GM21447 (cell line): ENCODE measurements at regions not wholly inside any gene's neighbourhood (a gene's known extent, or its start where the extent isn't known, plus 50 kb on each side); places are given as distances from the start of the nearest gene placed in this dataset.
A peak's percentile ranks its signal among the peaks of the same experiment; 100 is the strongest.

Source experiments
- ATAC-seq: cut with Tn5 transposase; IDR thresholded peaks from one replicate; pipeline ENCODE4 v1.9.1; 2021; ENCODE audit not compliant: unreplicated experiment

DNA sequence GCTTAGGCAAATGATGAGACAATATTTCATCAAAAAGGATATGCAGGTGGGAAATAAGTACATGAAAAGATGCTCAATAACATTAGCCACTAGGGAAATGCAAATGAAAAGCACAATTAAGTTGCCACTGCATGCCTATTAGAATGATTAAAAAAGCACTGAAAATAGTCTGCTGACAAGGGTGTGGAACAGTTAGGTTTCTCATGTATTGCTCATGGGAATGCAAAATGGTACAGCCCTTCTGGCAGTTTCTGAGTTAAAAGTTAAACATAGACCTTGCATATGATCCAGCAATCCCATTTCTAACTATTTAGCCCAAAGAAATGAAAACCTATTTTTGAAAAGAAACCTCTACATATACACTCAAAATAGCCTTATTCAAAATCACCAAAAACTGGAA lies 393.0 kb downstream of the BMP4 start:
- ATAC-seq: no peak

DNA sequence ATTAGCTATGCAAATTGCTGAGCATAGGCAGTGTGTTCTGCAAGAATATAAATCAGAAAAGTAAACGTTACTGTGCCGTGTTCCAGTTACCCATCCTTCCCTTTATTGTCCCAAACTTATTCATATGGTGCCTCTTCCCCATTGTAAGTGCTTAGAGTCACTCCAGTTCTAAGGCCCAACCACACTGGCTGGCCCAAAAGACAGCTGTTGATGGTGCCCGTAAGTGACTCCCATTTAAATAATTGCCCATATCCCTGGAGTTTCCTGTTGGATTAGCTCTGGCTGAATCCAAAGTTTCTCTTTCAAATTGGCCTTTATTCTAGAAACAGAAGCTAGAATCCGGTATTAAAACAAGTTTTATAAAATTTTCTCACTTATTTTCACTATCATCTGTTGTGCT lies 400.1 kb upstream of the DDHD1 start:
- ATAC-seq: no peak

DNA sequence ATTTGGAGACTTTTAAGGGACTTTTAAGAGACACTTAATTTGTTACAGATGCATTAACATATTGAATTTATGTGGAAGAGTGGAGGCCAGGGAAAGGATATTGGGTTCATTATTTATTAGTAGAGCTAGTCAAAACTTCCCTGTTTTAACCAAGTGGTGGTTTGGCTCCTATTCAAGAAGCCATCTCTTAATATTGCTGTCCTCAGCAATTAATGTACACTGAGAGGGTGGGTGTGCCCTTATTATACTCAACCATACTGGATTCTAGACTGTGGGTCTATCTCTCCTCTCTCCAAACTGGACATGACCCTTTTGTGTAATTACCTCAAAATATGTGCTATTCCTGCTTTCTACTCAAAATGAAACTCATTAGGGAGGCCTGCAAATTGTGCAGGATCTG lies 398.7 kb upstream of the DDHD1 start:
- ATAC-seq: no peak

DNA sequence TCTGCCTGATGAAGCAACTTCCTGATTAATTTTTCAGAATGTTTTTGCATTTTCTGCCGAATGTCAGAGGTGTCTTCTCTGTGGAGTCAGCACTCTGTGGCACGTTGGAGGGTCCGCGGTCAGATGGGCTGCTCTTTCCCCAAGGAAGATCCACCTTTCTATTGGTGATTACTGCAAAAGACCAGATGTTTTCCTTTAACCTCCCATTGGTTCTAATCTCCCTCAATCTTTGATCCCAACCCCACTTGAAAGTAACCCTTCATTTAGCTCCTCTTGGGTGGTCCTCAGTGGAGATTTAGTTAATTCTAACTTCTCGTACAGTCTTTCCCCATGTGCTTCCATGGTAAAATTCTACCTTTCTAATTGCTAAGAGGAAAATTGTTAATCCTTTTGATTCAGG lies 397.7 kb upstream of the DDHD1 start:
- no peak for ATAC-seq

DNA sequence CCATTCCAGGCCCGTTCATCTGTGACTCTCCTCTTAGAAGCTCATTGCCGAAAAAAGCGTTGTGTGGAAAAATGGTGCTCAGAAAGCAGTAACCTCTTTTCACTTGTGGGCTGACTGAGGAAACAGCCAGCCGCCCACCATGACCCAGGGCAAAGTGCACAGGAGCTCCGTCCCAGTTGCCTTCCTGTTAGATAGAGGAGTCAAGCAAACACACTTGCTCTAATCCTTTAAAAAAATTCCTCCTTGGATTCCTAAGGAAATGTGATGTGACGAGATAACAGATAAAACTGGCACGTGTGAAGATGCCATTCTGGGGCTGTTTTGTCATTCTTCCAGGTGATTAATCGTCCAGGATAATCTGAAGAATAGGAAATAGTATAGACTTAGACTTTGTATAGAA lies 396.8 kb upstream of the DDHD1 start:
- no peak for ATAC-seq

DNA sequence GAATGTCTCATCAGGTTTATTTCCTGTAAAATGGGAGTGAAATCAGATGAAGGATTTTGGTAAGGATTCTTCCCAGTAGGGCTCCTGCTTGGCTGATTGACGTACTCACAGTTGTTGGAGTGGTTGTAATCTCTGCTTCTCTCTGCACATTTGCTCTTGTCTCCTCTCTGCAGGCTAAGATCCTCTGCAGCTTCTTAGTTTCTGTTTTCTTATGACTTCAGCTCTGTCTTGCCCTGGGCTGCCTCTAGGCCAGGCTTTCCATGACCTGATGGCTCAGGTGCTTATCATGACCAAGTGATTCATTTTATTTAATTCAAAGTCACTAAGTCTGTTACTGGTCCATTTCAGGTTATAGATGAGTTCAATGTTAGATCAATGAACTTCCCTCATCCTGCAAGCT lies 394.5 kb upstream of the DDHD1 start:
- no peak for ATAC-seq

DNA sequence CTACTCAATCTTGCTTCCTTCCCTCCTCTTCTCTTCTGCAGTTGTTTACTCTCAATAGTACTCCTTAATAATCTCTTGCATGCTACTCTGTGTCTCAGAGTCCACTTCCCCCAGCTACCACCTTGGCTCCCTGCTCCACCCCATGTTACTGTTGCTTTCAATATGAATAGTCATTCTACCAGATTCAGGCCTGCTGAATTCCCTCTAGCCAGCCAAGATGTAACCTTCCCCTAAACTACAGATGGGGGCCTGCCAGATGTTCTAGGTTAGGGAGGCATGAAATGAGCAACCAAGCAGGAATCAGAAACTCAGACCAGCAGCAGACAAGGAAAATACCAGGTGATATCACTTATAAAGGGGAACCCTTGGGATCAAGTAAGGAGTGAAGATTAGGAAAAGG lies 392.1 kb upstream of the DDHD1 start:
- peak; percentile 91 for ATAC-seq

DNA sequence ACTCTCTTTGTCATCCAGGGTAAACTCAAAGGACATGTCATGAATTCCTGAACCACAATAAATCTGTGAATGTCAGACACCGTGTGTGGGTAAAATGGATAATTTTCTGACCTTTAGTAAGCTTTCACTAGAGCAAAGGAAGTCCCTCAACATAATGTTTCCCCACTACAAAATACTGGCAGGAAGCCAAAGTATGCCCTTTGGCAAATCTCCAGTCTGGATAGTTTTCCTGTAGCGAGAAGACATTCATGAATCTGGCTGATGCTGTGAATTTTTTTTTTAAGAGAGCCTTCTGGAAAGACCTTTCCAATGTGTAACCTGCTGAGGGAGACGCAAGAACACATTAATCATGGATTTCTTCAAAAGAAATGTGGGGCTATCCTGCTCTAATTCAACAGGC lies 389.6 kb upstream of the DDHD1 start:
- no peak for ATAC-seq

DNA sequence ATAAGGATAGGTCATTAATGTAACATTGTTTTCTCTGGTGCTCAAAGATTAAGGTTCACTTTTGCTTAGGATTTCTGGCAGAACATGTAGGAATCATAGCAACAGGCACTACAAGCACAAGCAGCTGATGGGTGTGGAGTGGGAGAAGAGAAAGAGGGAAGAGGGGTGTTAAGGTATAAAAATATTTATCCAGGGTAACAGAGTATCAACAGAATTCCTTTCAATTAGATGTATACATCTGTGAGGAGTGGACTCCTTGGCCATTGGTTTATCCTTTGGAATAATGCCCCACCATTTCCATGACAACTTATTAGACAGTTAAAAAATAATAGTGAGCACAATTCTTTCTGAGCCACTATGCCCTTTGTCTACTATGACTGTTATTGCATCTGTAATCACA lies 388.3 kb upstream of the DDHD1 start:
- ATAC-seq: no peak

DNA sequence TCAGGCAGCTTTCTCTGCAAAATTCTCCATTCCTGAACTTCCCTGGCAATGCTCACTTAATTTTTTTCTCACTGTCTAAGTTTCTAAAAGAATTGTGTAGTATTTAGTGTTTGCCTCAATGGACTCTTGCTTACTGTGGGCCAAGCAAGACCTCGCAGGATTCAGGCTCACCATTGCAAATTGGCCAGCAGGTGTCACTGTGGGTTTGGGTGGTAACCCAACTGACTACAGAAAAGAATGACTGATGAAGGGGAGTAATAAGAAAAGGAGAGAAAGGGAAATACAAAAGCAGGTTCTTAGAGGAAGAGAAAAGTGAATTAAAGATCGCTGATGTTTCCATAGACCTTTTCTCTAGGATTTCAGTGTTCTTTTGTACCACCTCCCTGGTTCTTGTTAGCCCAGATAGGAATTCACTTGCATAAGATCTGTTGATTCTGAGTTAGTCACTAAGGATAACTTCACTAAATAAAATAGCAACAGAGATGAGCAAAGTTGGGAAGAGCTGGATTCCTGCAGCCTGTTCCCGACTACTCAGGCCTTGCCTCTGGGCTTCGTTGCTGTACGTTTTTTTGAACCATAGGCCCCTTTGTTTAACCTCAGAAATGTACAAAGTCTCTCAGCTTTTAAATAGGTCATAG lies 386.5 kb upstream of the DDHD1 start:
- peak; percentile 84 for ATAC-seq

DNA sequence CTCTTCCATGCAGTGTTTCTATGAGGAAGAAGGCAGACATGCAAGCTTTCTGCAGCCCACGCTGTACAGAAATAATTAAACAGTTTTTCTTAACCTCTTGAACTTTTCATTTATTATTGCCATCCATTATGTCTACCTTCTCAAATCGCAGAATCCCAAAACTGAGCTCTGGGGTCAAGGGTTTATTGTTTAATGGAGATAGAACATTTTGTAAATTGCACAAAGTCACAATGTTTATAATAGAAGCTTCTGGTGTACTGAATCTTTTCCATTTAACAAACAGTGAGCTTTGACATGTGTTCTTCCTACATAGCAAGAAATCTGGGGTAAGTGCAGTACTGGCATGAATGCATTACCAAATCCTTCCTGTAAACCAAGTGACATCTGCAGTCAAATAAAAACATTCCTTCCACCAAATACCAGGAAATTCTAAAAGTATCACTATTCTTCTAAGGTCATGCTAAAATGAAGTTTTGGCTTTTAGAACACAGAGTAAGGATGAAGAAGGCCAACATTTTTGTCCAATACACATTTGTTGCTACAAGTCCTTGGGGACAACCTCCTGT lies 385.3 kb upstream of the DDHD1 start:
- ATAC-seq: no peak

DNA sequence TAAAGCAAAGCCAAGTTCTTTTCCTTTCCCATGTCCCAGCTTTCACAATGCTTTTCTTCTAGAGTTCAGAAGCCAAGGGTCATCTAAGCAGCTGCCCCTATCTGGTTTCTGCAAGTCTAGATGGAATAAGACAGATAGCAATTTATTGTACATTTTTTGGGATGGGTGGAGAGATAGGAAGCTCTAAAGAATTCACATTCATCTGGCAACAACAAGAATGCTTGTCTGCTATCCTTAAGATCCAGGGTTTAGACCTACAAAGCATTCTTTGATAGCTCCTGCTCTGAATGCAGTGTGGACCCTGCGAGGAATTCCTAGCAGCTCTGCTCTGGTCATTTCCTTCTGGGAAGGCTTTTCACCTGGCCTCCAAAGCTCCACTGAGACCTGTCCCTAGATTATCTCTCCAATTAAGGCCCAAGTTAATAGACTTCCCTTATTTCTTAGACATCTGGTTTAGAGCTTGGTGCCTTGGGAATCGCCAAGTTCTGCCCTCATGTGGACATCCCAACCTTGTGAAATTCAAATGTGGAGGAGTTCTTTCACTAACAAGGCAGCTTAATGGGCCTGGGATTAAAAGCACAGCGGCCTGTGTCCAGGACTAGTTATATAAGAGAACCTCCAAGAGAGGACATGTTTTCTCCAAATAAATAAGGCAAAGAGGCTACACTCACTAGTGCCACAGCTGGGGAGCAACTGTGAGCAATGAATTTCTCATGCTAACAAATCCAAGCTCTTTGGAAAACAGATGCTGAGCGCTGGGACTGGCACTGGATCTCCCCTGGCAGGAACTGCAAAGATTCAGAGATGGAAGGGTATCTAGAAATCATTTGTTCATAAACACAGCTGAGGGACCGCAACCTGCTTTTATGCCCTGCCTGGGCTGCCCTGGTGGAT lies 384.5 kb upstream of the DDHD1 start:
- no peak for ATAC-seq

DNA sequence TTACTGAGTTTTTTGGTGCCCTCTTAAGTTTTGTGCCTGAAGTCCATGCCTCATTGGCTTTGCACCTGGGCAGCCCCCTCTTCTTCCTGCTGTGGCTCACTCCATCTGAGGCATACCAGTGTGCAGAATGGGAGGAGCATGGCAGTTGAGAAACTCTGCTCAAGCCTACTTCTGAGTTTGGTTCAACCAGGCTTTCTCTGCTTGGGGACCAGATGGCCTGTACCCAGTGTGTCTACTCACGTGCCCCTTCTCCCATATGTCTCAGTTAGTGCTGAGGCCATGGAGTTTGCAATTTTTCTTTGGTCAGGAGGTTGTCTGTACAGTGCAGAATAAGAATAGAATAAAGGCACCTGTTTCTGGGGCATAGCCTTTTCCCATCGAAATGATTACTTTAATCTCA lies 383.3 kb upstream of the DDHD1 start:
- no peak for ATAC-seq

DNA sequence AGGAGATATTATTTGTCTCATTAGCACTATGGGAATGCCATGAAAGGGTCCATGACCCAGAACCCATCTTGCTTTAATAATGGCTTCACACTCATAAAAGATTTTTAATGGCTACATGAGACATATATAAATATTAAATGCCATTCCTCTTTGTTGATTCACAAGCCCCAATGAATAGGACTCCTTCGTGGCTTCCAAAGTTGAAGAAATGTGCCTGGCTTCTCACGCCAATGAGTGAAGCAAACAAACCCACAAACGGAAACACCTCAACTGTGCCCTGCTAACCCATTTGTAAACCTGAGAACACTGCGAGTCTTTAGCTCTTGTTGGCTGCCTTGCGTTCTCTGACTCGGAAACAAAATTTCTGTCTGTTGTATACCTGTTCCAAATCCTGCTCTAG lies 381.7 kb upstream of the DDHD1 start:
- no peak for ATAC-seq

DNA sequence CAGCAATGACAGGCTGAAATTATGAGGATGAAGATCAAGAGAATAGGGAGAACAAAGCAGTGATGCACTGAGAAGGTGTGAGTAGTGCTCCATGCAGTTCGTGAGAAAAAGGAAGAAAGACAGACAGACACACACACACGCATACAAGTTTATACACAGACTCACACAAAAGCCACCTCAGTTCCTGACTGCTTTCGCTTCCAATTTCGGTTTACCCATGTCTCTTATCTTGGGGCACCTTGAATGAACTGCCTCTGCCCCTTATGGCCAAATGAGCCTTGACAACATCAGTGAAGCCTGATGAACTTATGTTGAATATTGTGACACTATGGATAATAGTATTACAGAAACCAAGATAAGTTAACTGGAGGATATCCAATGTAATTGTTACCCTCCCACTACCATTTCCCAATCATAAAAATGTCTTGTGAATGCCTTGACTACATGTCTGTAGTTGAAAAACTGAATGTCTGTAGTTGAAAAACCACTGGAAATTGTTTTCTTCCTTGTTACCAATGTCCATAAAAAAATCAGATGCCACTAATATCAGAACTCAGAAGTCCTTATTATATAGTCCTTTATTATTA lies 380.4 kb upstream of the DDHD1 start:
- ATAC-seq: no peak

DNA sequence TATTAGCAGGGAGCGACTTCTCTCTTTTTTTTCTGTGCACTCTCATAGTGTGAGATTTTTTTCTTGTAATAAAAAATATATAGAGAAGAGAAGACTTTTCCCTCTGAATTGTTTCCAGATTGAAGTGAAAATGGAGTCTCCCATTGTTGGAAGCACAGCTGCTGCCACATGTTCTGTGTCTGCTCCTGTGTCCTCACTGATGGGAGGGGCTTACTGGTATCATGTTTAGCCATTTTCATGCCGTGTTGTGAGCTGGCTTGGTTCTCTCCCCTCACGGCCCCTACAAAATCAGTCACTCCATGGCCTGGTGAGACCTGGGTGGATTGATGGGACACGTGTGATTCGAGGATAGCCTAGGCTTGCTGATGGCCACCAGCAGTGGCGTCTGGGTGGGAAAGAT lies 379.7 kb upstream of the DDHD1 start:
- no peak for ATAC-seq

DNA sequence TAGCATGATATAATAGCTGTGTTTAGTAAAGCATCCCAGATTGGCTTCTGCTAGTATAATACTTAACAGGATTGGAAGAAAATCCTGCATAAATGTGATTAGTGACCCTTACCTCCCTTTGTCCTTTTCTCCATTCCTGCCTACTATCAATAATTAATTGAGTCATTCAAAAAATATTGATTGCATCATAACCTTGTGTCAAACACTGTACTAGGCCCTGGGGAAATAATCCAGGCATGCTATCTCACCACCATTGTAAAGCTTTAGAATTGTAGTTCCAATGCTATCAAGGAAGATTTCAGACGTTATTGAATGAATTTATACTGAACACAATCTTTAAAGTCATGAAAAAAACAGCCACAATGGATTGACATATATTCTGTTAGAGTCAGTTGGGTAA lies 378.6 kb upstream of the DDHD1 start:
- no peak for ATAC-seq

DNA sequence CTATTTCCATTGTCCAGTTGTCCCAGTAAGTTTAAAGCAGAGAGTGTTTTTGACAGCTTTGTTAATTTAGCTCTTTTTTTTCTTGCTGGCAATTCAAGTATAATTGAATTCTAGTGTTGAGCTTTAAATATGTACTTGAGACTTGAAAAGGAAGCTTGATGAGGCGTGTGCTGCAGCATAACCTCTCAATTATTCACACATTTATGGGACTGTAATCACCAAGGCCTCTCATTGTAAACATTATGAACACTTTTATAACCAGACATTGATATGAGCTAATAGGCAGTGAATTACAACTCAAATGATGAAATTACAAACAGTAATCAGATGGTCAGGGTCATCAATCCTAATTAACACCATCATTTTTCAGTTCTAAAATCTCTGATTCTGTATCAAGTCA lies 378.0 kb upstream of the DDHD1 start:
- no peak for ATAC-seq

DNA sequence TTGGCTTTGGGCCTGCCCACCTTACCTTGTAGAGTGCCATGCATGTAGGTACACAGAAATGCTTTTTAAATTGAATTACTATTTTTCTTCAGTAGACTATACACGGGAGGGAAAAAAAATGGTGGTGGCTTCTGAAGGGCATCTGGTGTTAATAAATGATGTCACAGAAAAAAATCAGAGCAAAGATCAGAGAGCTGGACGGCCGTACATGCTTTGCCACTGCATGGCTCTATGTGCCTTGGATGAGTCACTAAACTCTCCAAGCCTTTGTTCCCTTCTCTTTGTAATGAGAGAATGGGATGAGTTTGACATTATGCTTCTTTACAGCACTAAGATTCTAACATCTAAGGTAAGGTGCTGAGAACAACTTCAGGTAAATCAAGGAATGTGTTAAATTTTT lies 376.4 kb upstream of the DDHD1 start:
- no peak for ATAC-seq

DNA sequence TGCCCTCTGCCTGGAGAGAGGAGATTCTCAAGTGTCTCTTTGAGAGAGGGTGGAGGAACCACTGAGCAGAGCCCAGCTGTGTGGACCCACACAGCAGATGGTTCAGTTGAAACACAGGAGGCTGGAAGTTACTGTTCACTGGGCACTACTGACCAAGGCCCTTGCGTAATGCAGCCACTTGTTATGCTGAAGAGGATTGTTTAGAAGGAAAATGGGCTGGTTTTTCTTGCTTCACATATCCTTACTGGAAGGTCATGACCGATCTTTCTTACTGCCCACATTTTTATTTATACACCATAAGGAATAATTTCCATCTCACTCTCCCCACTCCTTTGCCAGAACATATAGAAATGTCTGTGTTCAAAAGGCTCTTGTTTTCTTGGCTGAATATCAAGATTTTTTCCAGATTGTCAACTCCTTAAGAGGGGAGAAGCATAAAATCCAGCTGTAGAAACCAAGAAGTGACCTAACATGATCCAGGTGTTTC lies 375.1 kb upstream of the DDHD1 start:
- ATAC-seq: no peak

DNA sequence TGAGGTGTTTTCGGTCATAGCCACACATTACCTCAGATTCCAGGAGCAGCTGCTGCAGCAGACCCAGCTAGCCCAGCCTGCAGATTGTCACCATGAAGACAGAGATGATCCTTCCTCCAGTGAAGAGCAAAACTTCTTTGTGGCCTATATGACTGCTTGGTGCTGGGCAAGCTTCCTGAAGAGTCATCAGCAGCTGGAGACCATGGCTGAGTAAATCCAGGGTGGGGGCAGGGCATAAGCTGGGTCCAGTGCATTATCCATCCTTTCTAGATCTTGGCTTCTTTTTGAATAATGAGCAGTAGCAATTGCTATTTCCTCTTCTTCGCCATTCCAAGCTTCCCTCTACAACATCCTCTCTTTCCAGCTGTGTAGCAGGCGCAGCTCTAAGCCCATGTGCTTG lies 373.1 kb upstream of the DDHD1 start:
- no peak for ATAC-seq

DNA sequence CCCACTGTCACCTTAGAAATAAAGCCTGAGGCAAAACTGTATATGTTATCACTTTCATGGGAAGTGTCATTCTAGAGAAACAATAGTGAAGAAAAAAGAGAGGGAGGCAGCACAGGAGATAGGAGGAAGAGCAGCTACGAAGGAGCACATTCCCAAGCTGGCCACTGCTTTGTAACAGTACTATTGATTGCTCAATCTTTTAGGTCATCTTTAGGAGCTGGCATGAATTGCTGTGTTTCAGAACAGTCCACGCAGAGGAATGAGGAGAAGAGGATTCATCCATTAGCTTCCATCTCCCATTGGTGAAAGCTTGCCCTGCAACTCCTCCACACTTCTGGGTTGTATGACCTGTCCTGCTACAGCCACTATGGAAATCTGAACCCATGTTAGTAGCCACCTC lies 372.5 kb upstream of the DDHD1 start:
- ATAC-seq: no peak
